OCI-LY3 (cell line): ENCODE measurements at regions not wholly inside any gene's neighbourhood (a gene's known extent, or its start where the extent isn't known, plus 50 kb on each side); places are given as distances from the start of the nearest gene placed in this dataset.

Experiments
- H2AFZ ChIP-seq: fragments of 200-600, 300-600 bp; shearing (Covaris generic); 2 replicates; pipeline ENCODE4 v1.6.0; 2014; ENCODE audit warnings: antibody characterized with exemption, low read depth, low read length
- H3K27ac ChIP-seq: fragments of 200-600, 300-600 bp; sonication (generic); 2 replicates; pipeline ENCODE4 v1.5.1; 2014; ENCODE audit warnings: mild to moderate bottlenecking, low read length, moderate library complexity, mixed read lengths
- H3K27me3 ChIP-seq: fragments of 200-600, 300-600 bp; sonication (generic); 2 replicates; pipeline ENCODE4 v1.6.1; 2014; ENCODE audit warnings: low read depth, low read length, mixed read lengths
- H3K36me3 ChIP-seq: fragments of 200-600, 300-600 bp; sonication (generic); replicated peaks from 2 replicates; pipeline ENCODE3; 2014; ENCODE audit warnings: low read depth, low read length, mixed read lengths
- H3K4me1 ChIP-seq: fragments of 300-600, 200-600 bp; sonication (generic); 2 replicates; pipeline ENCODE4 v1.6.1; 2014; ENCODE audit warnings: low read length, mixed read lengths
- H3K4me2 ChIP-seq: fragments of 200-600, 300-600 bp; sonication (generic); 2 replicates; pipeline ENCODE4 v1.6.1; 2014; ENCODE audit warnings: low read length, mixed read lengths
- H3K4me3 ChIP-seq: fragments of 300-600, 200-600 bp; sonication (generic); 2 replicates; pipeline ENCODE4 v1.5.1; 2014; ENCODE audit warnings: antibody characterized with exemption, mild to moderate bottlenecking, low read length, moderate library complexity
- H3K79me2 ChIP-seq: fragments of 300-600, 200-600 bp; shearing (Covaris generic); 2 replicates; pipeline ENCODE4 v1.6.1; 2014; ENCODE audit warnings: mild to moderate bottlenecking, low read length, mixed read lengths
- H3K9ac ChIP-seq: fragments of 300-600, 200-600 bp; shearing (Covaris generic); 2 replicates; pipeline ENCODE4 v1.6.0; 2014; ENCODE audit warnings: mild to moderate bottlenecking, low read length, moderate library complexity
- H3K9me3 ChIP-seq: fragments of 200-600, 300-600 bp; shearing (Covaris generic); 2 replicates; pipeline ENCODE4 v1.6.1; 2014; ENCODE audit warnings: low read length, mixed read lengths; ENCODE audit not compliant: insufficient read depth
- H4K20me1 ChIP-seq: fragments of 200-600, 300-600 bp; sonication (generic); 2 replicates; pipeline ENCODE4 v1.6.1; 2016; ENCODE audit warnings: low read length, mixed read lengths; ENCODE audit not compliant: insufficient read depth
- CTCF ChIP-seq: fragments of 200-600, 300-600 bp; sonication (generic); IDR thresholded peaks from 2 replicates; pipeline ENCODE4 v1.5.1; 2014; ENCODE audit warnings: antibody characterized with exemption, low read length, low read depth
- EZH2phosphoT487 ChIP-seq: fragments of 200-600 bp; shearing (Covaris generic); IDR thresholded peaks from 2 replicates; pipeline ENCODE4 v1.6.1; 2018; ENCODE audit warnings: antibody characterized with exemption, mixed run types, low read depth

DNA sequence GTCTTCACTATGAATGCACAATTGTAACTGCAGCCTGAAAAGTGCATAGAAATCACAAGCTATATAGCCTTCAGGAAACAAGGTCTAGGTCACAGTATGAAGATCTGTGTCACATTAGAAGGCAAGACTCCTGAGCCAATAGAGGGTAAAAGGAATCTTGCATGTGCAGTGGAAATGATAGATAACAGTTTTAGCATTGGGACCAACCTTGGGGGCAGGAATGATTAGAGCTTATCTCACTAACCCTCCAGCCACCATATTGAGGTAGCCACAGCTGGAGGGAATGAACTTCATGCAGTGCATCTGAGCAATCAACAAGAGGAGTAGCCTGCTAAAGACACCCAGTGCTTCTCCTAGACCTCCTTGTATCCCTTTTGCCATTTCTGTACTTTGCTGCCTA is 390.1 kb downstream of the LTN1 start:
- no peaks in the 10 kb centered on the region for H3K27me3 ChIP-seq
- no peak overlapping the region for H3K4me3 ChIP-seq
- no peak overlapping the region for H2AFZ ChIP-seq
- H3K9ac ChIP-seq, result no peak overlapping the region
- no peaks in the 10 kb centered on the region for H3K79me2 ChIP-seq
- no peaks in the 10 kb centered on the region for H4K20me1 ChIP-seq
- H3K27ac ChIP-seq, result no peak overlapping the region
- H3K4me2 ChIP-seq, result no peak overlapping the region
- no peaks in the 10 kb centered on the region for H3K36me3 ChIP-seq
- peaks cover 16% of the 10 kb centered on the region for H3K4me1 ChIP-seq
- no peak for TF ChIP-seq CTCF
- TF ChIP-seq EZH2phosphoT487, result no peak
- no peaks in the 10 kb centered on the region for H3K9me3 ChIP-seq

DNA sequence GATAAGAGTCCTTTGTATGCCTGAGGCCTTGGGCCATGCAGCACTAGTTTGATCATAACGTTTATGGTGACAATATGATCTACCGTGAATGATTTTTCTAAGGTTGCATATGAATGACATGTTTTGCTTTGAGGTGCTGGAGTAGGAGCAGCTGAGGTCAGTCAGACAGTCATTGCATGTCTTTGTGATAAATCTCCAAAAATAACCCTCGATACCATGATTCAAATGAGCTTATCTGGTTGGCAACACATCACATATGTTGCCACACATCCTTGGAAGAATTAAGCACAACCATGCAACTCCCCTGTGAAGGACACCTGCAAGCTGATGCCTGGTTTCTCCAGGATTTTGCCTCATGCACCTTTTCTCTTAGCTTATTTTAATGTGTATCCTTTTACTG is 394.5 kb downstream of the LTN1 start:
- TF ChIP-seq EZH2phosphoT487, result no peak
- TF ChIP-seq CTCF, result no peak
- Histone ChIP-seq H3K4me1 (no peaks in the 10 kb centered on the region), H2AFZ (no peak overlapping the region), H3K27me3 (no peaks in the 10 kb centered on the region), H3K4me3 (no peak overlapping the region), H3K4me2 (no peak overlapping the region), H3K36me3 (no peaks in the 10 kb centered on the region), H3K9me3 (no peaks in the 10 kb centered on the region), H3K79me2 (no peaks in the 10 kb centered on the region), H3K27ac (no peak overlapping the region), H4K20me1 (no peaks in the 10 kb centered on the region), H3K9ac (no peak overlapping the region)

- no peak overlapping the region for H3K9ac ChIP-seq
- no peaks in the 10 kb centered on the region for H3K27me3 ChIP-seq
- no peak overlapping the region for H3K4me3 ChIP-seq
- no peaks in the 10 kb centered on the region for H4K20me1 ChIP-seq
- no peak overlapping the region for H3K4me2 ChIP-seq
- H3K9me3 ChIP-seq, result no peaks in the 10 kb centered on the region
- no peaks in the 10 kb centered on the region for H3K36me3 ChIP-seq
- no peaks in the 10 kb centered on the region for H3K79me2 ChIP-seq
- TF ChIP-seq CTCF (no peak), EZH2phosphoT487 (no peak)
- no peak overlapping the region for H2AFZ ChIP-seq
- no peaks in the 10 kb centered on the region for H3K4me1 ChIP-seq
- H3K27ac ChIP-seq, result no peak overlapping the region
These were observed 400.3 kb downstream of the LTN1 start for GRCh38 chr21:28592205-28592865.

DNA sequence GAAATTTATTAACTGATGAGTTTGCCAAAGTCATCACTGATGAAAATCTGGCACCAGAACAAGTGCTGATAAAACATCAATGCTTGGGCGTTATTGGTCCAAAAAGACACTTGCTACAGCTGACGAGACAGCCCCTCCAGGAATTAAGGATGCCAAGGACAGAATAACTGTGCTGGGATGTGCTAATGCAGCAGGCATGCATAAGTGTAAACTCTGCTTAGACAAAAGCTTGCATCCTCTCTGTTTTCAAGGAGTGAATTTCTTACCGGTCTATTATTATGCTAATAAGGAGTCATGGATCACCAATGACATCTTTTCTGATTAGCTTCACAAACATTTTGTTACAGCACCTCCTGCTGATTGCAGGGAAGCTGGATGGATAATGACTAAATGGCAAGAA is 402.0 kb downstream of the LTN1 start:
- H3K4me3 ChIP-seq, result no peak overlapping the region
- H3K36me3 ChIP-seq, result no peaks in the 10 kb centered on the region
- H3K4me1 ChIP-seq, result no peaks in the 10 kb centered on the region
- H3K9ac ChIP-seq, result no peak overlapping the region
- no peaks in the 10 kb centered on the region for H3K79me2 ChIP-seq
- no peaks in the 10 kb centered on the region for H3K9me3 ChIP-seq
- no peaks in the 10 kb centered on the region for H3K27me3 ChIP-seq
- H4K20me1 ChIP-seq, result no peaks in the 10 kb centered on the region
- TF ChIP-seq CTCF (no peak), EZH2phosphoT487 (no peak)
- H3K27ac ChIP-seq, result no peak overlapping the region
- no peak overlapping the region for H2AFZ ChIP-seq
- no peak overlapping the region for H3K4me2 ChIP-seq
